HCT116 (cell line): ENCODE measurements at regions not wholly inside any gene's neighbourhood (a gene's known extent, or its start where the extent isn't known, plus 50 kb on each side); places are given as distances from the start of the nearest gene placed in this dataset.

Source experiments
- ATAC-seq: fragments of 200-7000 bp; cut with Tn5 transposase; 2 replicates; pipeline ENCODE4 v1.9.1; 2020; ENCODE audit warnings: mild to moderate bottlenecking, moderate library complexity
- BruUV-seq: library from RNA; stranded (reverse); fragments of 400-500 nt; replicated peaks from 2 replicates; lab custom pipeline; 2021; lab: Mats Ljungman, UMichigan
- CTCF ChIA-PET: fragments of 300-600 bp; sonication (Branson Sonifier 250); formaldehyde crosslinking; loops from one replicate; lab custom pipeline; 2021; ENCODE audit warnings: antibody characterized with exemption; lab: Charles Lee
- POLR2A ChIA-PET: fragments of 300-600, 350-600 bp; sonication (Branson Sonifier 250); formaldehyde crosslinking; loops from one replicate; lab custom pipeline; 2021; ENCODE audit warnings: antibody characterized with exemption; lab: Charles Lee
- RAD21 ChIA-PET, 2 experiments: fragments of 300-600 bp; sonication (Branson Sonifier 250); formaldehyde crosslinking; loops; one replicate each; lab custom pipeline; 2023; ENCODE audit warnings: low total read pairs in 2 of 2; ENCODE audit not compliant: uncharacterized antibody in 2 of 2, unreplicated experiment in 2 of 2, low non-redundant PET in 1 of 2; lab: Charles Lee
- DNase-seq: peaks from one replicate; pipeline ENCODE4 v3.0.0-alpha.2; 2010; ENCODE audit warnings: low read depth, low spot score
- H2AFZ ChIP-seq: fragments of 200-600 bp; shearing (Covaris generic), sonication (generic); 2 replicates; pipeline ENCODE4 v1.6.1; 2017; ENCODE audit warnings: low read depth, mixed run types, mixed read lengths, antibody characterized with exemption, low read length; ENCODE audit not compliant: poor library complexity, severe bottlenecking
- H3K27ac ChIP-seq: 2 replicates; pipeline ENCODE4 v1.5.1; 2012; ENCODE audit warnings: low read depth, low read length
- H3K27me3 ChIP-seq: fragments of 200-600 bp; sonication (generic); 2 replicates; pipeline ENCODE4 v1.6.1; 2016; ENCODE audit warnings: mixed run types, low read length, mixed read lengths; ENCODE audit not compliant: insufficient read depth
- H3K36me3 ChIP-seq, 2 experiments: fragments of 200-500 bp in 1 of 2; fragments of 200-600 bp in 1 of 2; sonication (Bioruptor generic) in 1 of 2; sonication (generic) in 1 of 2; 2 replicates each; pipeline versions ENCODE4 v1.5.1 to v1.6.1; 2014 to 2016; ENCODE audit warnings: low read length in 2 of 2, inconsistent platforms in 1 of 2, mixed read lengths in 1 of 2, mixed run types in 1 of 2; ENCODE audit not compliant: insufficient read depth in 2 of 2, control insufficient read depth in 1 of 2
- H3K4me1 ChIP-seq, 2 experiments: fragments of 200-600 bp in 1 of 2; sonication (generic) in 1 of 2; 2 replicates each; pipeline versions ENCODE4 v1.5.1 to v1.6.1; 2012 to 2017; ENCODE audit warnings: low read length in 2 of 2, inconsistent platforms in 1 of 2, mild to moderate bottlenecking in 1 of 2, mixed read lengths in 1 of 2, mixed run types in 1 of 2, moderate library complexity in 1 of 2; ENCODE audit not compliant: insufficient read depth in 2 of 2, control insufficient read depth in 1 of 2
- H3K4me2 ChIP-seq: fragments of 200-600 bp; sonication (generic); 2 replicates; pipeline ENCODE4 v1.6.1; 2017; ENCODE audit warnings: mixed run types, low read length, mixed read lengths
- H3K4me3 ChIP-seq, 2 experiments: fragments of 200-600 bp in 1 of 2; sonication (generic) in 1 of 2; replicated peaks in 1 of 2; 2 replicates each; pipeline ENCODE4 v1.5.1; 2011 to 2016; ENCODE audit warnings: low read length in 2 of 2, control low read depth in 1 of 2, low read depth in 1 of 2, mild to moderate bottlenecking in 1 of 2, mixed read lengths in 1 of 2, mixed run types in 1 of 2
- H3K79me2 ChIP-seq: fragments of 200-600 bp; sonication (generic); 2 replicates; pipeline ENCODE4 v1.6.1; 2017; ENCODE audit warnings: mild to moderate bottlenecking, mixed run types, low read length, moderate library complexity, mixed read lengths; ENCODE audit not compliant: insufficient read depth
- H3K9ac ChIP-seq: fragments of 200-600 bp; sonication (generic); 2 replicates; pipeline ENCODE4 v1.6.1; 2016; ENCODE audit warnings: low read length, mixed read lengths
- H3K9me2 ChIP-seq: fragments of 200-600 bp; sonication (generic), shearing (Covaris generic); 2 replicates; pipeline ENCODE4 v1.6.1; 2017; ENCODE audit warnings: mixed run types, mild to moderate bottlenecking, moderate library complexity; ENCODE audit not compliant: insufficient read depth
- H3K9me3 ChIP-seq, 2 experiments: fragments of 200-500 bp in 1 of 2; fragments of 200-600 bp in 1 of 2; sonication (Bioruptor generic) in 1 of 2; sonication (generic) in 1 of 2; 2 replicates each; pipeline ENCODE4 v1.6.1; 2014 to 2017; ENCODE audit warnings: low read length in 2 of 2, mixed read lengths in 2 of 2, inconsistent platforms in 1 of 2, low read depth in 1 of 2, mild to moderate bottlenecking in 1 of 2, mixed run types in 1 of 2, moderate library complexity in 1 of 2; ENCODE audit not compliant: control insufficient read depth in 1 of 2, insufficient read depth in 1 of 2
- H4K20me1 ChIP-seq: fragments of 200-600 bp; sonication (generic), shearing (Covaris generic); 2 replicates; pipeline ENCODE4 v1.6.1; 2017; ENCODE audit warnings: mixed run types, mild to moderate bottlenecking, moderate library complexity; ENCODE audit not compliant: insufficient read depth
- CBX3 ChIP-seq: IDR thresholded peaks from 2 replicates; pipeline ENCODE4 v1.6.1; 2012; ENCODE audit warnings: low read depth
- CEBPB ChIP-seq: IDR thresholded peaks from 2 replicates; pipeline ENCODE4 v1.6.1; 2012; ENCODE audit warnings: low read depth
- EGR1 ChIP-seq: IDR thresholded peaks from 2 replicates; pipeline ENCODE4 v1.6.1; 2012; ENCODE audit warnings: low read depth
- ELF1 ChIP-seq: IDR thresholded peaks from 2 replicates; pipeline ENCODE4 v1.6.1; 2012; ENCODE audit warnings: low read depth, borderline replicate concordance
- EZH2 ChIP-seq: fragments of 200-600 bp; sonication (generic); IDR thresholded peaks from 2 replicates; pipeline ENCODE4 v1.6.1; 2017; ENCODE audit warnings: antibody characterized with exemption, mixed run types
- EZH2phosphoT487 ChIP-seq: fragments of 200-600 bp; IDR thresholded peaks from 2 replicates; pipeline ENCODE4 v1.6.1; 2018; ENCODE audit warnings: antibody characterized with exemption, borderline replicate concordance
- FOSL1 ChIP-seq: IDR thresholded peaks from 2 replicates; pipeline ENCODE4 v1.6.1; 2012; ENCODE audit warnings: low read depth
- JUND ChIP-seq: IDR thresholded peaks from 2 replicates; pipeline ENCODE4 v1.6.1; 2012
- POLR2A ChIP-seq: IDR thresholded peaks from 2 replicates; pipeline ENCODE4 v1.7.0; 2011; ENCODE audit warnings: borderline replicate concordance; ENCODE audit not compliant: insufficient read depth, insufficient read length; ENCODE audit errors: extremely low read depth
- SP1 ChIP-seq: IDR thresholded peaks from 2 replicates; pipeline ENCODE4 v1.6.1; 2012; ENCODE audit warnings: low read depth
- SRF ChIP-seq: IDR thresholded peaks from 2 replicates; pipeline ENCODE4 v1.6.1; 2012; ENCODE audit warnings: low read depth
- TCF7L2 ChIP-seq: IDR thresholded peaks from 2 replicates; pipeline ENCODE4 v1.7.0; 2011; ENCODE audit warnings: borderline replicate concordance, inconsistent platforms; ENCODE audit not compliant: insufficient read depth, insufficient read length; ENCODE audit errors: extremely low read depth
- YY1 ChIP-seq: IDR thresholded peaks from 2 replicates; pipeline ENCODE4 v1.6.1; 2011; ENCODE audit warnings: low read length, low read depth, moderate library complexity, mild to moderate bottlenecking; ENCODE audit not compliant: insufficient replicate concordance; ENCODE audit errors: extremely low read depth
- ZBTB33 ChIP-seq: IDR thresholded peaks from 2 replicates; pipeline ENCODE4 v1.6.1; 2011; ENCODE audit warnings: mild to moderate bottlenecking, low read length, moderate library complexity; ENCODE audit not compliant: insufficient replicate concordance; ENCODE audit errors: extremely low read depth
- ZFX ChIP-seq: fragments of 450-650 bp; IDR thresholded peaks from 2 replicates; pipeline ENCODE4 v1.6.1; 2017
- ZNF274 ChIP-seq: fragments of 200-500 bp; sonication (Bioruptor generic); IDR thresholded peaks from 2 replicates; pipeline ENCODE4 v1.6.1; 2014; ENCODE audit warnings: mild to moderate bottlenecking, low read depth, low read length, inconsistent platforms
- intact Hi-C: fragments of 100-400 bp; cut with micrococcal nuclease; formaldehyde crosslinking; loops from 2 replicates; pipeline ENCODE4 v1.10.0; 2022
- TF ChIP-seq, protein P1 (sequence below): IDR thresholded peaks from 2 replicates; pipeline ENCODE4 v1.6.1; 2012; ENCODE audit warnings: low read depth
- TF ChIP-seq, protein P2 (sequence below): IDR thresholded peaks from 2 replicates; pipeline ENCODE4 v1.6.1; 2012
- TF ChIP-seq, protein P3 (sequence below), 3 experiments: fragments of 200-600 bp in 1 of 3; sonication (generic) in 1 of 3; IDR thresholded peaks in 2 of 3; conservative IDR thresholded peaks in 1 of 3; 2 replicates each; pipeline ENCODE4 v1.5.1; 2012 to 2017; ENCODE audit warnings: low read depth in 2 of 3, low read length in 2 of 3, antibody characterized with exemption in 1 of 3, borderline replicate concordance in 1 of 3, control low read depth in 1 of 3, mild to moderate bottlenecking in 1 of 3, mixed read lengths in 1 of 3, mixed run types in 1 of 3, moderate library complexity in 1 of 3; ENCODE audit not compliant: insufficient read depth in 1 of 3

GRCh38 chr3:176896165-176896564 is 301.1 kb downstream of the TBL1XR1 start:
- DNase-seq (no peak), ATAC-seq (no peak)
- RAD21 ChIA-PET = no interaction called here
- no peaks in the 10 kb centered on the region for H3K27me3 ChIP-seq
- H3K27ac ChIP-seq = no peak overlapping the region
- TF ChIP-seq CEBPB (no peak), YY1 (no peak), TCF7L2 (no peak), ZBTB33 (no peak), ZNF274 (no peak), EGR1 (no peak), EZH2 (no peak), FOSL1 (no peak), ELF1 (no peak), SRF (no peak), CBX3 (no peak), POLR2A (no peak), ZFX (no peak), EZH2phosphoT487 (no peak), JUND (no peak), SP1 (no peak)
- TF ChIP-seq, protein P1, sequence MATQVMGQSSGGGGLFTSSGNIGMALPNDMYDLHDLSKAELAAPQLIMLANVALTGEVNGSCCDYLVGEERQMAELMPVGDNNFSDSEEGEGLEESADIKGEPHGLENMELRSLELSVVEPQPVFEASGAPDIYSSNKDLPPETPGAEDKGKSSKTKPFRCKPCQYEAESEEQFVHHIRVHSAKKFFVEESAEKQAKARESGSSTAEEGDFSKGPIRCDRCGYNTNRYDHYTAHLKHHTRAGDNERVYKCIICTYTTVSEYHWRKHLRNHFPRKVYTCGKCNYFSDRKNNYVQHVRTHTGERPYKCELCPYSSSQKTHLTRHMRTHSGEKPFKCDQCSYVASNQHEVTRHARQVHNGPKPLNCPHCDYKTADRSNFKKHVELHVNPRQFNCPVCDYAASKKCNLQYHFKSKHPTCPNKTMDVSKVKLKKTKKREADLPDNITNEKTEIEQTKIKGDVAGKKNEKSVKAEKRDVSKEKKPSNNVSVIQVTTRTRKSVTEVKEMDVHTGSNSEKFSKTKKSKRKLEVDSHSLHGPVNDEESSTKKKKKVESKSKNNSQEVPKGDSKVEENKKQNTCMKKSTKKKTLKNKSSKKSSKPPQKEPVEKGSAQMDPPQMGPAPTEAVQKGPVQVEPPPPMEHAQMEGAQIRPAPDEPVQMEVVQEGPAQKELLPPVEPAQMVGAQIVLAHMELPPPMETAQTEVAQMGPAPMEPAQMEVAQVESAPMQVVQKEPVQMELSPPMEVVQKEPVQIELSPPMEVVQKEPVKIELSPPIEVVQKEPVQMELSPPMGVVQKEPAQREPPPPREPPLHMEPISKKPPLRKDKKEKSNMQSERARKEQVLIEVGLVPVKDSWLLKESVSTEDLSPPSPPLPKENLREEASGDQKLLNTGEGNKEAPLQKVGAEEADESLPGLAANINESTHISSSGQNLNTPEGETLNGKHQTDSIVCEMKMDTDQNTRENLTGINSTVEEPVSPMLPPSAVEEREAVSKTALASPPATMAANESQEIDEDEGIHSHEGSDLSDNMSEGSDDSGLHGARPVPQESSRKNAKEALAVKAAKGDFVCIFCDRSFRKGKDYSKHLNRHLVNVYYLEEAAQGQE = no peak
- TF ChIP-seq, protein P2, sequence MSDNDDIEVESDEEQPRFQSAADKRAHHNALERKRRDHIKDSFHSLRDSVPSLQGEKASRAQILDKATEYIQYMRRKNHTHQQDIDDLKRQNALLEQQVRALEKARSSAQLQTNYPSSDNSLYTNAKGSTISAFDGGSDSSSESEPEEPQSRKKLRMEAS = no peak
- TF ChIP-seq, protein P3, sequence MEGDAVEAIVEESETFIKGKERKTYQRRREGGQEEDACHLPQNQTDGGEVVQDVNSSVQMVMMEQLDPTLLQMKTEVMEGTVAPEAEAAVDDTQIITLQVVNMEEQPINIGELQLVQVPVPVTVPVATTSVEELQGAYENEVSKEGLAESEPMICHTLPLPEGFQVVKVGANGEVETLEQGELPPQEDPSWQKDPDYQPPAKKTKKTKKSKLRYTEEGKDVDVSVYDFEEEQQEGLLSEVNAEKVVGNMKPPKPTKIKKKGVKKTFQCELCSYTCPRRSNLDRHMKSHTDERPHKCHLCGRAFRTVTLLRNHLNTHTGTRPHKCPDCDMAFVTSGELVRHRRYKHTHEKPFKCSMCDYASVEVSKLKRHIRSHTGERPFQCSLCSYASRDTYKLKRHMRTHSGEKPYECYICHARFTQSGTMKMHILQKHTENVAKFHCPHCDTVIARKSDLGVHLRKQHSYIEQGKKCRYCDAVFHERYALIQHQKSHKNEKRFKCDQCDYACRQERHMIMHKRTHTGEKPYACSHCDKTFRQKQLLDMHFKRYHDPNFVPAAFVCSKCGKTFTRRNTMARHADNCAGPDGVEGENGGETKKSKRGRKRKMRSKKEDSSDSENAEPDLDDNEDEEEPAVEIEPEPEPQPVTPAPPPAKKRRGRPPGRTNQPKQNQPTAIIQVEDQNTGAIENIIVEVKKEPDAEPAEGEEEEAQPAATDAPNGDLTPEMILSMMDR (IDR thresholded peaks at IDR 0.05 in 2 of 3, conservative IDR thresholded peaks at IDR 0.05 in 1 of 3; ENCODE audit: borderline replicate concordance in 1 of 3, insufficient read depth in 1 of 3, low read depth in 2 of 3, low read length in 2 of 3) = no peak
- no peaks in the 10 kb centered on the region for H3K4me1 ChIP-seq
- CTCF ChIA-PET = no interaction called here
- H4K20me1 ChIP-seq = no peaks in the 10 kb centered on the region
- H2AFZ ChIP-seq = no peak overlapping the region
- H3K4me2 ChIP-seq = no peak overlapping the region
- H3K79me2 ChIP-seq = no peaks in the 10 kb centered on the region
- POLR2A ChIA-PET = no interaction called here
- intact Hi-C loops = no loop called here
- no peaks in the 10 kb centered on the region for H3K9me3 ChIP-seq
- no peak overlapping the region for H3K9ac ChIP-seq
- no peaks in the 10 kb centered on the region for H3K36me3 ChIP-seq
- H3K9me2 ChIP-seq = 0 out of 2 replicates have a peak, but pooled peaks cover 3% of the 10 kb centered on the region
- BruUV-seq = no TSS peak
- H3K4me3 ChIP-seq = no peak overlapping the region
